ENCODE measurements at regions not wholly inside any gene's neighbourhood (a gene's known extent, or its start where the extent isn't known, plus 50 kb on each side); places are given as distances from the start of the nearest gene placed in this dataset.

GRCh38 chr6:114833211-114833610 is 490.4 kb upstream of the HS3ST5 start:
- Histone ChIP-seq H3K4me1 (no peaks in the 10 kb centered on the region), H3K9me3 (no peaks in the 10 kb centered on the region), H3K4me3 (no peak overlapping the region), H3K27ac (no peak overlapping the region), H3K36me3 (no peaks in the 10 kb centered on the region), H3K27me3 (replicated peaks in 1 of 7) (no peaks in the 10 kb centered on the region)
- 81 to 93% (median 86%) methylated on average over 1 of the region's 1 CpG for WGBS, 5 donors
- intact Hi-C loops (cut with DNase I; ENCODE audit: low total_unique reads) = no loop called here
- no peak for DNase-seq
- TF ChIP-seq POLR2A (IDR thresholded peaks at IDR 0.05) (no peak), POLR2AphosphoS5 (IDR thresholded peaks at IDR 0.05) (no peak), CTCF (IDR thresholded peaks at IDR 0.05 in 8 of 11, conservative IDR thresholded peaks at IDR 0.05 in 3 of 11) (no peak)

GRCh38 chr6:114830515-114830914 is 487.7 kb upstream of the HS3ST5 start:
- TF ChIP-seq POLR2AphosphoS5 (IDR thresholded peaks at IDR 0.05) (no peak), CTCF (IDR thresholded peaks at IDR 0.05 in 8 of 11, conservative IDR thresholded peaks at IDR 0.05 in 3 of 11) (no peak), POLR2A (IDR thresholded peaks at IDR 0.05) (no peak)
- DNase-seq = no peak
- Histone ChIP-seq H3K36me3 (no peaks in the 10 kb centered on the region), H3K4me1 (no peaks in the 10 kb centered on the region), H3K9me3 (no peaks in the 10 kb centered on the region), H3K27me3 (replicated peaks in 1 of 7) (no peaks in the 10 kb centered on the region), H3K27ac (no peak overlapping the region), H3K4me3 (no peak overlapping the region)
- intact Hi-C loops (cut with DNase I; ENCODE audit: low total_unique reads) = no loop called here
- WGBS, 5 donors = 41 to 55% (median 48%) methylated on average over 1 of the region's 1 CpG

GRCh38 chr6:114827135-114827534 is 484.3 kb upstream of the HS3ST5 start:
- no peak for DNase-seq
- Histone ChIP-seq H3K27ac (no peak overlapping the region), H3K9me3 (no peaks in the 10 kb centered on the region), H3K4me3 (no peak overlapping the region), H3K36me3 (no peaks in the 10 kb centered on the region), H3K27me3 (replicated peaks in 1 of 7) (no peaks in the 10 kb centered on the region), H3K4me1 (no peaks in the 10 kb centered on the region)
- intact Hi-C loops (cut with DNase I; ENCODE audit: low total_unique reads) = no loop called here
- TF ChIP-seq POLR2AphosphoS5 (IDR thresholded peaks at IDR 0.05) (no peak), POLR2A (IDR thresholded peaks at IDR 0.05) (no peak), CTCF (IDR thresholded peaks at IDR 0.05 in 8 of 11, conservative IDR thresholded peaks at IDR 0.05 in 3 of 11) (no peak)
- WGBS, 5 donors = 76 to 88% (median 81%) methylated on average over 1 of the region's 1 CpG

- Histone ChIP-seq H3K4me1 (no peaks in the 10 kb centered on the region), H3K36me3 (no peaks in the 10 kb centered on the region), H3K27ac (no peak overlapping the region), H3K27me3 (replicated peaks in 1 of 7) (no peaks in the 10 kb centered on the region), H3K4me3 (no peak overlapping the region), H3K9me3 (no peaks in the 10 kb centered on the region)
- TF ChIP-seq POLR2AphosphoS5 (IDR thresholded peaks at IDR 0.05) (no peak), POLR2A (IDR thresholded peaks at IDR 0.05) (no peak), CTCF (IDR thresholded peaks at IDR 0.05 in 8 of 11, conservative IDR thresholded peaks at IDR 0.05 in 3 of 11) (no peak)
- 90 to 96% (median 93%) methylated on average over 1 of the region's 1 CpG for WGBS, 5 donors
- intact Hi-C loops (cut with DNase I; ENCODE audit: low total_unique reads) = no loop called here
- DNase-seq = no peak
These were observed 481.6 kb upstream of the HS3ST5 start for GRCh38 chr6:114824409-114824808.
